ENCODE measurements at regions not wholly inside any gene's neighbourhood (a gene's known extent, or its start where the extent isn't known, plus 50 kb on each side); places are given as distances from the start of the nearest gene placed in this dataset.

GRCh38 chr12:94767956-94768355 is 117.6 kb upstream of the TMCC3 start:
- TF ChIP-seq CTCF (IDR thresholded peaks at IDR 0.05), result no peak
- no peak for TF ChIP-seq POLR2AphosphoS5 (IDR thresholded peaks at IDR 0.05)
- no peak for TF ChIP-seq POLR2A (IDR thresholded peaks at IDR 0.05)

All from suprapubic skin (tissue), 4 donors.